ENCODE measurements at regions not wholly inside any gene's neighbourhood (a gene's known extent, or its start where the extent isn't known, plus 50 kb on each side); places are given as distances from the start of the nearest gene placed in this dataset.

DNA sequence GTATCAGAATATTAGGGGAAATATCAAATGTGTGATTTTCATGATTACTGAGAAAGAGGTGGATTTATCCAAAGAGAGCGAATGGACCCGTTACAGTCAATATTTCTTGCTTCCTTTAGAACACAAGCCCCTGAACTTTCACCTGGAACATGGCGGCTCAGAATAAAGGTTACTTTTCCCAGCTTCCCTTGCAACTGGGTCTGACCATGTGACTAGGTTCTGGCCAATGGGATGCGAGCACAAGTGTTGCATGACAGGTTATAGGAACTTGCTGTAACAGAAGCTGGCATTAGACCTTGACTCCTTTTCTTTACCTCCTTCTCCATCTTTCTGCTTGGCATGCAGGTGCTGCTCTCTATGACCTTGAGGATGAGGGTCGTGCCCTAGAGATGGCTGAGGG lies 556.1 kb downstream of the TYW1 start:
- H3K4me1 ChIP-seq (ENCODE audit: control insufficient read depth, low read length): no peaks in the 10 kb centered on the region
- H3K27me3 ChIP-seq (ENCODE audit: control insufficient read depth, low read length): no peaks in the 10 kb centered on the region
- no peaks in the 10 kb centered on the region for H3F3A ChIP-seq (ENCODE audit: control insufficient read depth, insufficient read depth)
- no peaks in the 10 kb centered on the region for H3K9me2 ChIP-seq (replicated peaks; ENCODE audit: control insufficient read depth, low read length)
- TF ChIP-seq EZH2phosphoT487 (IDR thresholded peaks at IDR 0.05; ENCODE audit: borderline replicate concordance, low read length): no peak
- TF ChIP-seq, protein P1, sequence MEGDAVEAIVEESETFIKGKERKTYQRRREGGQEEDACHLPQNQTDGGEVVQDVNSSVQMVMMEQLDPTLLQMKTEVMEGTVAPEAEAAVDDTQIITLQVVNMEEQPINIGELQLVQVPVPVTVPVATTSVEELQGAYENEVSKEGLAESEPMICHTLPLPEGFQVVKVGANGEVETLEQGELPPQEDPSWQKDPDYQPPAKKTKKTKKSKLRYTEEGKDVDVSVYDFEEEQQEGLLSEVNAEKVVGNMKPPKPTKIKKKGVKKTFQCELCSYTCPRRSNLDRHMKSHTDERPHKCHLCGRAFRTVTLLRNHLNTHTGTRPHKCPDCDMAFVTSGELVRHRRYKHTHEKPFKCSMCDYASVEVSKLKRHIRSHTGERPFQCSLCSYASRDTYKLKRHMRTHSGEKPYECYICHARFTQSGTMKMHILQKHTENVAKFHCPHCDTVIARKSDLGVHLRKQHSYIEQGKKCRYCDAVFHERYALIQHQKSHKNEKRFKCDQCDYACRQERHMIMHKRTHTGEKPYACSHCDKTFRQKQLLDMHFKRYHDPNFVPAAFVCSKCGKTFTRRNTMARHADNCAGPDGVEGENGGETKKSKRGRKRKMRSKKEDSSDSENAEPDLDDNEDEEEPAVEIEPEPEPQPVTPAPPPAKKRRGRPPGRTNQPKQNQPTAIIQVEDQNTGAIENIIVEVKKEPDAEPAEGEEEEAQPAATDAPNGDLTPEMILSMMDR (IDR thresholded peaks at IDR 0.05; ENCODE audit: low read depth, low read length, poor library complexity, severe bottlenecking): no peak
- no peak overlapping the region for H3K4me3 ChIP-seq (ENCODE audit: low read length)
- H3K4me2 ChIP-seq (ENCODE audit: low read length): no peak overlapping the region
- no peaks in the 10 kb centered on the region for H4K20me1 ChIP-seq (ENCODE audit: control insufficient read depth, insufficient read depth, low read depth, low read length)
- H3K27ac ChIP-seq (ENCODE audit: low read depth, low read length): no peak overlapping the region
- no peaks in the 10 kb centered on the region for H3K79me2 ChIP-seq (ENCODE audit: control insufficient read depth, low read length)
- H3K9me3 ChIP-seq (ENCODE audit: control insufficient read depth, insufficient read depth, low read length): no peaks in the 10 kb centered on the region
- H3K36me3 ChIP-seq (ENCODE audit: control insufficient read depth, low read length): no peaks in the 10 kb centered on the region

DNA sequence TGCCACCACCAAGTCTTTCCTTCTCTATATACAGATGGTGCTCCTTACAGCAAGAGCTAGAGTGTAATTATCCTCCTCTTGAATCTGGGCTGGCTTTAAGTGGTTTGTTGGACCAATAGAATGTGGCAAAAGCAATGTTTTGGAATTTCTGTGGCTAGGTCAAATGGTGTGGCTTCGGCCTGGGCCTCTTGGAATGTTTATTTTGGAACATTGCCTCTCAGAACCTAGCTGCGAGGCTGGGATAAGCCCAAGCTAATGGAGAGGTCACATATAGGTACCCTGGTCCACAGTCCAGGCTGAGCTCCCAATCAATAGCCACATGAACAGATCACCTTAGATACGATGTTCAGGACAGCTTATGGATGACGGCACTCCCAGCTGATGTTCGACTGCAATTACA lies 556.7 kb downstream of the TYW1 start:
- Histone ChIP-seq H3K4me3 (ENCODE audit: low read length) (no peak overlapping the region), H4K20me1 (ENCODE audit: control insufficient read depth, insufficient read depth, low read depth, low read length) (no peaks in the 10 kb centered on the region), H3F3A (ENCODE audit: control insufficient read depth, insufficient read depth) (no peaks in the 10 kb centered on the region), H3K4me1 (ENCODE audit: control insufficient read depth, low read length) (no peaks in the 10 kb centered on the region), H3K79me2 (ENCODE audit: control insufficient read depth, low read length) (no peaks in the 10 kb centered on the region), H3K9me2 (replicated peaks; ENCODE audit: control insufficient read depth, low read length) (no peaks in the 10 kb centered on the region), H3K36me3 (ENCODE audit: control insufficient read depth, low read length) (no peaks in the 10 kb centered on the region), H3K27ac (ENCODE audit: low read depth, low read length) (no peak overlapping the region), H3K27me3 (ENCODE audit: control insufficient read depth, low read length) (no peaks in the 10 kb centered on the region), H3K9me3 (ENCODE audit: control insufficient read depth, insufficient read depth, low read length) (no peaks in the 10 kb centered on the region), H3K4me2 (ENCODE audit: low read length) (no peak overlapping the region)
- TF ChIP-seq EZH2phosphoT487 (IDR thresholded peaks at IDR 0.05; ENCODE audit: borderline replicate concordance, low read length): no peak
- TF ChIP-seq, protein P1 (IDR thresholded peaks at IDR 0.05; ENCODE audit: low read depth, low read length, poor library complexity, severe bottlenecking): no peak

DNA sequence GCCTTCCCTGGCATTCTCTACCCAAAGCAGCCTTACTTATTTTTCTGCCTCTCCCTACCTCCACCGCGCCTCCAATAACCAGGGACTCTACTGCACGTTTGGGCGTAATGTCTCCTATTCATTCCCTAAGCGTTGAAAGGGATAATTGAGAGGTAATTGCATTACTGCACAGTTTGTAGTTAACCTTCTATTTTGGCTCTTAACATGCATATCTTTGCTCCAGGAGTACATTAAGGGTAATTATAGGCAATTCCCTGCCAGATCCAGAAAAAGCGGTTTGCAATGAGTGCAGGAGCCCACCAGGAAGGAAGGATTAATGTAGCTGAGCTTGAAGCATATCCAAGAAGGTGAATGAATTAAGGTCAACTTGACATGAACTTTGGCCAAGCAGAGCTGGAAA lies 558.4 kb downstream of the TYW1 start:
- H3K4me2 ChIP-seq (ENCODE audit: low read length): no peak overlapping the region
- H3F3A ChIP-seq (ENCODE audit: control insufficient read depth, insufficient read depth): no peaks in the 10 kb centered on the region
- H3K36me3 ChIP-seq (ENCODE audit: control insufficient read depth, low read length): no peaks in the 10 kb centered on the region
- H3K9me3 ChIP-seq (ENCODE audit: control insufficient read depth, insufficient read depth, low read length): no peaks in the 10 kb centered on the region
- H4K20me1 ChIP-seq (ENCODE audit: control insufficient read depth, insufficient read depth, low read depth, low read length): no peaks in the 10 kb centered on the region
- H3K9me2 ChIP-seq (replicated peaks; ENCODE audit: control insufficient read depth, low read length): no peaks in the 10 kb centered on the region
- H3K4me1 ChIP-seq (ENCODE audit: control insufficient read depth, low read length): no peaks in the 10 kb centered on the region
- H3K27ac ChIP-seq (ENCODE audit: low read depth, low read length): no peak overlapping the region
- TF ChIP-seq, protein P1 (IDR thresholded peaks at IDR 0.05; ENCODE audit: low read depth, low read length, poor library complexity, severe bottlenecking): no peak
- TF ChIP-seq EZH2phosphoT487 (IDR thresholded peaks at IDR 0.05; ENCODE audit: borderline replicate concordance, low read length): no peak
- H3K27me3 ChIP-seq (ENCODE audit: control insufficient read depth, low read length): no peaks in the 10 kb centered on the region
- no peaks in the 10 kb centered on the region for H3K79me2 ChIP-seq (ENCODE audit: control insufficient read depth, low read length)
- no peak overlapping the region for H3K4me3 ChIP-seq (ENCODE audit: low read length)

DNA sequence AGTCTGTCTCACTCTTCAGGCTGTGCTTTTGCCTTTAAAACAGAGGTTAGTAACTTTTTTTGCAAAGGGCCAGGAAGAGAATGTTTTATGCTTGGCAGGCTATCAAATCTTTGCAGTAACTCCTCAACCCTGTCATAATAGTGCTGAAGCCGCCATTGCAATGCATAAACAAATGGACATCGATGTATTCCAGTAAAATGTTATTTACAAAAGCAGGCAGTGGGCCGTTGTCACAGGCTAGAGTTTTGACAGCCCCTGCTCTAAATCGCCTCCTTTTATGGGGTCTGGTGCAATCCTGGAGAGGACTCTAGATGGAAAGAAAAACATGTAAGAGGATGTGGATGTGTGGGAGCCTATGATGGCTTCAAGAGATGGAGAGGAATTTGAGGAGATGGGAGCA lies 568.3 kb downstream of the TYW1 start:
- Histone ChIP-seq H3K4me2 (ENCODE audit: low read length) (no peak overlapping the region), H3K4me1 (ENCODE audit: control insufficient read depth, low read length) (no peaks in the 10 kb centered on the region), H4K20me1 (ENCODE audit: control insufficient read depth, insufficient read depth, low read depth, low read length) (no peaks in the 10 kb centered on the region), H3K36me3 (ENCODE audit: control insufficient read depth, low read length) (no peaks in the 10 kb centered on the region), H3K4me3 (ENCODE audit: low read length) (no peak overlapping the region), H3K27ac (ENCODE audit: low read depth, low read length) (no peak overlapping the region), H3K9me3 (ENCODE audit: control insufficient read depth, insufficient read depth, low read length) (no peaks in the 10 kb centered on the region), H3K79me2 (ENCODE audit: control insufficient read depth, low read length) (no peaks in the 10 kb centered on the region), H3K9me2 (replicated peaks; ENCODE audit: control insufficient read depth, low read length) (no peaks in the 10 kb centered on the region), H3K27me3 (ENCODE audit: control insufficient read depth, low read length) (no peaks in the 10 kb centered on the region), H3F3A (ENCODE audit: control insufficient read depth, insufficient read depth) (no peaks in the 10 kb centered on the region)
- TF ChIP-seq, protein P1 (IDR thresholded peaks at IDR 0.05; ENCODE audit: low read depth, low read length, poor library complexity, severe bottlenecking): no peak
- TF ChIP-seq EZH2phosphoT487 (IDR thresholded peaks at IDR 0.05; ENCODE audit: borderline replicate concordance, low read length): no peak

All from DOHH2 (cell line).